Stomach (tissue), 8 donors: ENCODE measurements at regions not wholly inside any gene's neighbourhood (a gene's known extent, or its start where the extent isn't known, plus 50 kb on each side); places are given as distances from the start of the nearest gene placed in this dataset.

Source experiments
- DNase-seq, 2 donors: peaks; one replicate each; pipeline versions ENCODE4 v3.0.0 to v3.0.0-alpha.2; 2013 to 2019
- H3K27ac ChIP-seq, 5 donors: fragments of 200-600 bp in 4 of 5; sonication (generic) in 4 of 5; one replicate each; pipeline ENCODE4 v1.5.1; 2013 to 2019; ENCODE audit warnings: mild to moderate bottlenecking in 1 of 5, moderate library complexity in 1 of 5
- H3K27me3 ChIP-seq, 3 donors: fragments of 200-600 bp; sonication (generic); one replicate each; pipeline ENCODE4 v1.5.1; 2017 to 2019; ENCODE audit warnings: mixed run types in 1 of 3
- H3K36me3 ChIP-seq, 4 donors: fragments of 200-600 bp; sonication (generic); 1 replicate in 3 of 4; 2 replicates in 1 of 4; pipeline ENCODE4 v1.5.1; 2016 to 2019
- H3K4me1 ChIP-seq, 4 donors: fragments of 200-600 bp; sonication (generic); one replicate each; pipeline ENCODE4 v1.5.1; 2016 to 2019
- H3K4me3 ChIP-seq, 4 donors: fragments of 200-600 bp; sonication (generic) in 3 of 4; one replicate each; pipeline ENCODE4 v1.5.1; 2016 to 2019; ENCODE audit warnings: mild to moderate bottlenecking in 1 of 4
- H3K9me3 ChIP-seq, 4 donors: fragments of 200-600 bp; sonication (generic); one replicate each; pipeline ENCODE4 v1.5.1; 2016 to 2019
- CTCF ChIP-seq, 7 experiments: fragments of 450-650 bp in 4 of 7; fragments of 200-600 bp in 3 of 7; sonication (generic) in 3 of 7; IDR thresholded peaks; one replicate each; pipeline ENCODE4 v1.5.1; 2016 to 2019; ENCODE audit warnings: antibody characterized with exemption in 7 of 7, control low read depth in 2 of 7, mild to moderate bottlenecking in 1 of 7
- EP300 ChIP-seq: sonication (generic); formaldehyde crosslinking; IDR thresholded peaks from one replicate; pipeline ENCODE4 v1.6.1; 2017; ENCODE audit warnings: antibody characterized with exemption
- POLR2A ChIP-seq, 4 donors: fragments of 450-650 bp; IDR thresholded peaks; one replicate each; pipeline ENCODE4 v1.6.1; 2016; ENCODE audit warnings: antibody characterized with exemption in 4 of 4, control low read depth in 2 of 4, mild to moderate bottlenecking in 1 of 4, moderate library complexity in 1 of 4
- POLR2AphosphoS5 ChIP-seq, 3 donors: sonication (generic); formaldehyde crosslinking; IDR thresholded peaks; one replicate each; pipeline ENCODE4 v1.6.1; 2016; ENCODE audit warnings: antibody characterized with exemption in 3 of 3
- WGBS, 5 donors: extraction: QIAGEN DNeasy Blood & Tissue Kit in 3 of 5; methylation state at CpG; one replicate each; pipeline versions ENCODE4 v1.1.5 to v1.1.7; 2013 to 2018; 5-methylcytosine and 5-hydroxymethylcytosine counted together
- intact Hi-C: fragments of 100-400 bp; cut with DNase I; formaldehyde crosslinking; loops from one replicate; pipeline ENCODE4 v1.15.1; 2023; ENCODE audit warnings: low total_unique reads
- donor health status: healthy with polysubstance abuse.
- donor health status: Bipolar disorder and iron deficiency.
- donor health status: healthy.

- TF ChIP-seq EP300, result no peak
- no peak for TF ChIP-seq POLR2A (IDR thresholded peaks at IDR 0.05)
- peak in 2 of 3 donors; percentile 10 to 20 for TF ChIP-seq POLR2AphosphoS5 (IDR thresholded peaks at IDR 0.05)
- no peaks in the 10 kb centered on the region for H3K36me3 ChIP-seq
- intact Hi-C loops, result no loop called here
- no peaks in the 10 kb centered on the region for H3K27me3 ChIP-seq
- peak overlapping the region in 4 of 5 donors; percentile 54 to 84 (median 64) for H3K27ac ChIP-seq
- no peaks in the 10 kb centered on the region for H3K4me1 ChIP-seq
- H3K4me3 ChIP-seq, result no peak overlapping the region
- WGBS, 5 donors, result 41 to 66% (median 58%) methylated on average over 8 of the region's 8 CpGs
- DNase-seq, result peak; percentile 69 to 71
- no peaks in the 10 kb centered on the region for H3K9me3 ChIP-seq
These were observed 71.0 kb downstream of the AQP4 start for GRCh38 chr18:26794230-26795101.

- no peaks in the 10 kb centered on the region for H3K27me3 ChIP-seq
- no peak overlapping the region for H3K4me3 ChIP-seq
- H3K9me3 ChIP-seq, result no peaks in the 10 kb centered on the region
- no peak overlapping the region for H3K27ac ChIP-seq
- DNase-seq, result no peak
- H3K4me1 ChIP-seq, result no peaks in the 10 kb centered on the region
- intact Hi-C loops, result no loop called here
- TF ChIP-seq POLR2A (IDR thresholded peaks at IDR 0.05) (no peak), EP300 (no peak), POLR2AphosphoS5 (IDR thresholded peaks at IDR 0.05) (no peak), CTCF (IDR thresholded peaks at IDR 0.05) (no peak)
- WGBS, 5 donors, result 91 to 100% (median 98%) methylated on average over 1 of the region's 1 CpG
- no peaks in the 10 kb centered on the region for H3K36me3 ChIP-seq
These were observed 72.8 kb downstream of the AQP4 start for GRCh38 chr18:26792661-26793060.

- intact Hi-C loops, result no loop called here
- no peak for TF ChIP-seq EP300
- TF ChIP-seq POLR2AphosphoS5 (IDR thresholded peaks at IDR 0.05), result no peak
- no peak for TF ChIP-seq POLR2A (IDR thresholded peaks at IDR 0.05)
- no peak for TF ChIP-seq CTCF (IDR thresholded peaks at IDR 0.05)
- H3K27me3 ChIP-seq, result no peaks in the 10 kb centered on the region
- no peak for DNase-seq
- H3K4me1 ChIP-seq, result no peaks in the 10 kb centered on the region
- H3K9me3 ChIP-seq, result no peaks in the 10 kb centered on the region
- H3K27ac ChIP-seq, result no peak overlapping the region
- no peak overlapping the region for H3K4me3 ChIP-seq
- H3K36me3 ChIP-seq, result no peaks in the 10 kb centered on the region
These were observed 73.8 kb downstream of the AQP4 start for GRCh38 chr18:26791676-26792075.

GRCh38 chr18:26784599-26784998 is 80.9 kb downstream of the AQP4 start:
- Histone ChIP-seq H3K36me3 (no peaks in the 10 kb centered on the region), H3K9me3 (no peaks in the 10 kb centered on the region)
- intact Hi-C loops, result no loop called here

More at GRCh38 chr18:26784599-26784998, 80.9 kb downstream of the AQP4 start:
- Histone ChIP-seq H3K27me3 (no peaks in the 10 kb centered on the region), H3K27ac (no peak overlapping the region), H3K4me3 (no peak overlapping the region), H3K4me1 (no peaks in the 10 kb centered on the region)
- WGBS, 5 donors, result 34 to 69% (median 46%) methylated on average over 1 of the region's 1 CpG
- no peak for DNase-seq
- TF ChIP-seq EP300 (no peak), CTCF (IDR thresholded peaks at IDR 0.05) (no peak), POLR2A (IDR thresholded peaks at IDR 0.05) (no peak), POLR2AphosphoS5 (IDR thresholded peaks at IDR 0.05) (no peak)
